ENCODE measurements at regions not wholly inside any gene's neighbourhood (a gene's known extent, or its start where the extent isn't known, plus 50 kb on each side); places are given as distances from the start of the nearest gene placed in this dataset.

DNA sequence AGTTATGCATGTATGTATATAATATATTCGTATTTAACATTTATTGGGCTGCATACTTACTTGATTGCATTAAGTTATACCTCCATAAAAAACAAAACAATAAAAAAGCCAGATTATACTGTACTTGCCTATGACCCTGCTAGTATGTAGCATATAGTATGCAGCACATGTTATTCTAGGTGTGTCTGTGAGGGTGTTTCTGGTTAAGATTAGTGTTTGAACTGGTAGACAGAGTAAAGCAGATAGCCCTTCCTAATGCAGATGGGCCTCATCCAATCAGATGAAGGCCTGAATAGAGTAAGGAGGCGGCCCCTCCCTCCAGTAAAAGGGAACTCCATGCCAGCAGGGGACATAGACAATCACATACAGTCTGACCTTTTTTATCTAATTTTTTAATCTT lies 323.3 kb upstream of the USP24 start:
- Mint-ChIP-seq H3K4me3 (no peak overlapping the region), H3K9me3 (no peaks in the 10 kb centered on the region), H3K27ac (no peak overlapping the region), H3K4me1 (no peaks in the 10 kb centered on the region), H3K27me3 (ENCODE audit: insufficient read depth) (peaks cover 6% of the 10 kb centered on the region), H3K36me3 (ENCODE audit: low read depth) (no peaks in the 10 kb centered on the region)
- no peak overlapping the region for H3K4me3 ChIP-seq (ENCODE audit: low read length)
- H3K4me1 ChIP-seq (ENCODE audit: control insufficient read depth, insufficient read depth, low read length) = no peaks in the 10 kb centered on the region
- WGBS, 2 experiments (ENCODE audit: insufficient coverage in 1 of 2, insufficient read length in 1 of 2) = 93% methylated on average over 2 of the region's 2 CpGs; no CpG with 5 or more reads in 1 of the 2 experiments
- DNase-seq = no peak
- no peak overlapping the region for H3K27ac ChIP-seq (ENCODE audit: low read depth, low read length)
- H3K9me3 ChIP-seq (ENCODE audit: control insufficient read depth, low read length) = no peaks in the 10 kb centered on the region
- H3K9ac ChIP-seq (ENCODE audit: extremely low read depth, low read length, poor library complexity, severe bottlenecking) = no peak overlapping the region
- H3K36me3 ChIP-seq (ENCODE audit: control insufficient read depth, insufficient read depth, low read length) = no peaks in the 10 kb centered on the region
- no peaks in the 10 kb centered on the region for H3K27me3 ChIP-seq (ENCODE audit: control insufficient read depth, insufficient read depth, low read length, poor library complexity, severe bottlenecking)
- TF ChIP-seq, protein P1, sequence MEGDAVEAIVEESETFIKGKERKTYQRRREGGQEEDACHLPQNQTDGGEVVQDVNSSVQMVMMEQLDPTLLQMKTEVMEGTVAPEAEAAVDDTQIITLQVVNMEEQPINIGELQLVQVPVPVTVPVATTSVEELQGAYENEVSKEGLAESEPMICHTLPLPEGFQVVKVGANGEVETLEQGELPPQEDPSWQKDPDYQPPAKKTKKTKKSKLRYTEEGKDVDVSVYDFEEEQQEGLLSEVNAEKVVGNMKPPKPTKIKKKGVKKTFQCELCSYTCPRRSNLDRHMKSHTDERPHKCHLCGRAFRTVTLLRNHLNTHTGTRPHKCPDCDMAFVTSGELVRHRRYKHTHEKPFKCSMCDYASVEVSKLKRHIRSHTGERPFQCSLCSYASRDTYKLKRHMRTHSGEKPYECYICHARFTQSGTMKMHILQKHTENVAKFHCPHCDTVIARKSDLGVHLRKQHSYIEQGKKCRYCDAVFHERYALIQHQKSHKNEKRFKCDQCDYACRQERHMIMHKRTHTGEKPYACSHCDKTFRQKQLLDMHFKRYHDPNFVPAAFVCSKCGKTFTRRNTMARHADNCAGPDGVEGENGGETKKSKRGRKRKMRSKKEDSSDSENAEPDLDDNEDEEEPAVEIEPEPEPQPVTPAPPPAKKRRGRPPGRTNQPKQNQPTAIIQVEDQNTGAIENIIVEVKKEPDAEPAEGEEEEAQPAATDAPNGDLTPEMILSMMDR (conservative IDR thresholded peaks at IDR 0.05) = no peak

DNA sequence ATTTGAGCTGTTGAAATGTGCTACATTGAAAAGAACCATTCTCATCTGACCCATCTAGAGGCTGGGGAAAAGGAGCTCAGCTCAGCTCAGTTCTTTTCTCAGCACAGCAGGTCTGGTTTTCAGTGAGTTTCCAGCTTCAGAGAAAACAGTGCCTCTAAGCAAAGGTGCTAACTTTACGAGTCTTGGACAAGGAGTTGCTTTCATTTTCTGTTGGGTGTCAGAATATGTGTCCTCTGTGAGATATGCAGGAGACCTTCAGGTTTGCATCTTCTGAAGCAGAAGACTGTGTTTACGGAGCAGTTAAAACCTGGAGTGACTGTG lies 321.3 kb upstream of the USP24 start:
- no peaks in the 10 kb centered on the region for H3K9me3 Mint-ChIP-seq
- Histone ChIP-seq H3K4me1 (ENCODE audit: control insufficient read depth, insufficient read depth, low read length) (no peaks in the 10 kb centered on the region), H3K36me3 (ENCODE audit: control insufficient read depth, insufficient read depth, low read length) (no peaks in the 10 kb centered on the region), H3K27ac (ENCODE audit: low read depth, low read length) (no peak overlapping the region), H3K9ac (ENCODE audit: extremely low read depth, low read length, poor library complexity, severe bottlenecking) (no peak overlapping the region), H3K9me3 (ENCODE audit: control insufficient read depth, low read length) (no peaks in the 10 kb centered on the region), H3K4me3 (ENCODE audit: low read length) (no peak overlapping the region), H3K27me3 (ENCODE audit: control insufficient read depth, insufficient read depth, low read length, poor library complexity, severe bottlenecking) (no peaks in the 10 kb centered on the region)
- peaks cover 2% of the 10 kb centered on the region for H3K4me1 Mint-ChIP-seq
- H3K36me3 Mint-ChIP-seq (ENCODE audit: low read depth) = no peaks in the 10 kb centered on the region
- no peak overlapping the region for H3K27ac Mint-ChIP-seq
- TF ChIP-seq, protein P1 (conservative IDR thresholded peaks at IDR 0.05) = no peak
- peaks cover 10% of the 10 kb centered on the region for H3K27me3 Mint-ChIP-seq (ENCODE audit: insufficient read depth)
- DNase-seq = no peak
- no peak overlapping the region for H3K4me3 Mint-ChIP-seq
- 91 to 100% methylated on average over 2 of the region's 2 CpGs for WGBS, 2 experiments (ENCODE audit: insufficient coverage in 1 of 2, insufficient read length in 1 of 2)

DNA sequence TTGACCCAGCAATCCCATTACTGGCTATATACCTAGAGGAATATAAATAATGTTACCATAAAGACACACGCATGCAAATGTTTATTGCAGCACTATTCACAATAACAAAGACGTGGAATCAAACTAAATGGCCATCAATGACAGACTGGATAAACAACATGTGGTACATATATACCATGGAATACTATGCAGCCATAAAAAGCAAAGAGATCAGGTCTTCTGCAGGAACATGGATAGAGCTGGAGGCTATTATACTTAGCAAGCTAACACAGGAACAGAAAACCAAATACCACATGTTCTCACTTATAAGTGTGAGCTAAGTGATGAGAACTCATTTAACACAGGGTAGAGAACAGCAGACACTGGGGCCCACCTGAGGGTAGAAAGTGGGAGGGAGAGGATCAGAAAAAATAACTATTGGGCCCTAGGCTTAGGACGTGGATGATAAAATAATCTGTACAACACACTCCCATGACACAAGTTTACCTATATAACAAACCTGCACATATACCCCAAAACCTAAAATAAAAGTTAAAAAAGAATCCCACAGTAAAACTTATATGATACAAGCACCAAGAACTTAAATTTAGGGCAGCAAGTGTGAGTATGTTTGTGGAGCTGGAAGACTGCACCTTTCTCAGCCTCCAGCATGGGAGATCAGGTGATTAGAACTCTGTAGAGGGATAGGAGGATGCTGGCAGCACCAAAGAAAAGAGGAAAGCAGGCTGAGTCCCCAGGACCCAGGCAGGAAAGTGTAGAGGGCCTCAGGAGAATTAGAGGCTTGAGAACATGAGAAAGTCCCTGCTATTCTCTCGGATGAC lies 320.8 kb upstream of the USP24 start:
- H3K27ac Mint-ChIP-seq = no peak overlapping the region
- Histone ChIP-seq H3K9me3 (ENCODE audit: control insufficient read depth, low read length) (no peaks in the 10 kb centered on the region), H3K27me3 (ENCODE audit: control insufficient read depth, insufficient read depth, low read length, poor library complexity, severe bottlenecking) (no peaks in the 10 kb centered on the region), H3K4me1 (ENCODE audit: control insufficient read depth, insufficient read depth, low read length) (no peaks in the 10 kb centered on the region), H3K36me3 (ENCODE audit: control insufficient read depth, insufficient read depth, low read length) (no peaks in the 10 kb centered on the region), H3K27ac (ENCODE audit: low read depth, low read length) (no peak overlapping the region), H3K9ac (ENCODE audit: extremely low read depth, low read length, poor library complexity, severe bottlenecking) (no peak overlapping the region), H3K4me3 (ENCODE audit: low read length) (no peak overlapping the region)
- no peaks in the 10 kb centered on the region for H3K36me3 Mint-ChIP-seq (ENCODE audit: low read depth)
- DNase-seq = no peak
- WGBS, 2 experiments (ENCODE audit: insufficient coverage in 1 of 2, insufficient read length in 1 of 2) = 89 to 96% methylated on average over 2 to 4 of the region's 4 CpGs
- H3K4me1 Mint-ChIP-seq = peaks cover 7% of the 10 kb centered on the region
- TF ChIP-seq, protein P1 (conservative IDR thresholded peaks at IDR 0.05) = no peak
- H3K9me3 Mint-ChIP-seq = no peaks in the 10 kb centered on the region
- no peak overlapping the region for H3K4me3 Mint-ChIP-seq
- H3K27me3 Mint-ChIP-seq (ENCODE audit: insufficient read depth) = peaks cover 16% of the 10 kb centered on the region

Data from endodermal cell (in vitro differentiated cells).